GM21717 (cell line): ENCODE measurements at regions not wholly inside any gene's neighbourhood (a gene's known extent, or its start where the extent isn't known, plus 50 kb on each side); places are given as distances from the start of the nearest gene placed in this dataset.
"Not testable (repeated sequence)": the region's sequence is repeated elsewhere in the genome, so short reads cannot be mapped to it uniquely, and the experiment has no call there.

ENCODE experiments used
- ATAC-seq: cut with Tn5 transposase; IDR thresholded peaks from one replicate; pipeline ENCODE4 v1.9.1; 2021; ENCODE audit warnings: mild to moderate bottlenecking, moderate library complexity; ENCODE audit not compliant: unreplicated experiment

GRCh38 chr22:48503876-48504275, 1323.8 kb downstream of the BRD1 start:
- no peak for ATAC-seq

- no peak for ATAC-seq
These were observed 1324.5 kb downstream of the BRD1 start for GRCh38 chr22:48503035-48503625.

GRCh38 chr22:48501231-48501750, 1326.4 kb downstream of the BRD1 start:
- ATAC-seq, result no peak

- no peak for ATAC-seq
These were observed 1327.0 kb downstream of the BRD1 start for GRCh38 chr22:48500471-48501230.

- ATAC-seq, result no peak
These were observed 1327.9 kb downstream of the BRD1 start for GRCh38 chr22:48499456-48500425.

- ATAC-seq, result no peak
These were observed 1328.9 kb downstream of the BRD1 start for GRCh38 chr22:48498526-48499331.

- ATAC-seq, result not testable (repeated sequence)
These were observed 1329.7 kb downstream of the BRD1 start for GRCh38 chr22:48497743-48498520.

GRCh38 chr22:48496987-48497650, 1330.6 kb downstream of the BRD1 start:
- ATAC-seq, result no peak

- no peak for ATAC-seq
These were observed 1331.3 kb downstream of the BRD1 start for GRCh38 chr22:48496226-48496845.

GRCh38 chr22:48495751-48496080, 1332.0 kb downstream of the BRD1 start:
- no peak for ATAC-seq

GRCh38 chr22:48494968-48495750, 1332.5 kb downstream of the BRD1 start:
- ATAC-seq, result no peak

GRCh38 chr22:48494256-48494967, 1333.3 kb downstream of the BRD1 start:
- ATAC-seq, result no peak

- no peak for ATAC-seq
These were observed 1333.9 kb downstream of the BRD1 start for GRCh38 chr22:48493733-48494132.

- ATAC-seq, result no peak
These were observed 1335.0 kb downstream of the BRD1 start for GRCh38 chr22:48492366-48493320.

- no peak for ATAC-seq
These were observed 1336.2 kb downstream of the BRD1 start for GRCh38 chr22:48491451-48491941.
